Breast epithelium (tissue), 3 donors: ENCODE measurements at regions not wholly inside any gene's neighbourhood (a gene's known extent, or its start where the extent isn't known, plus 50 kb on each side); places are given as distances from the start of the nearest gene placed in this dataset.

Experiments
- CTCF ChIP-seq, 3 donors: fragments of 450-650 bp; IDR thresholded peaks; one replicate each; pipeline ENCODE4 v1.5.1; 2016 to 2017; ENCODE audit warnings: antibody characterized with exemption in 3 of 3, mild to moderate bottlenecking in 3 of 3, moderate library complexity in 3 of 3
- POLR2A ChIP-seq: fragments of 450-650 bp; IDR thresholded peaks from one replicate; pipeline ENCODE4 v1.6.1; 2016; ENCODE audit warnings: antibody characterized with exemption, mild to moderate bottlenecking, moderate library complexity
- POLR2AphosphoS5 ChIP-seq, 3 donors: sonication (generic); formaldehyde crosslinking; IDR thresholded peaks; one replicate each; pipeline ENCODE4 v1.6.1; 2017; ENCODE audit warnings: antibody characterized with exemption in 3 of 3

- TF ChIP-seq CTCF (IDR thresholded peaks at IDR 0.05): no peak
- no peak for TF ChIP-seq POLR2AphosphoS5 (IDR thresholded peaks at IDR 0.05)
- TF ChIP-seq POLR2A: no peak
Observed at GRCh38 chr3:66885326-66886000, 112.6 kb upstream of the KBTBD8 start.
